ENCODE measurements at regions not wholly inside any gene's neighbourhood (a gene's known extent, or its start where the extent isn't known, plus 50 kb on each side); places are given as distances from the start of the nearest gene placed in this dataset.
A peak's percentile ranks its signal among the peaks of the same experiment; 100 is the strongest.
"Not testable (repeated sequence)": the region's sequence is repeated elsewhere in the genome, so short reads cannot be mapped to it uniquely, and the experiment has no call there.

DNA sequence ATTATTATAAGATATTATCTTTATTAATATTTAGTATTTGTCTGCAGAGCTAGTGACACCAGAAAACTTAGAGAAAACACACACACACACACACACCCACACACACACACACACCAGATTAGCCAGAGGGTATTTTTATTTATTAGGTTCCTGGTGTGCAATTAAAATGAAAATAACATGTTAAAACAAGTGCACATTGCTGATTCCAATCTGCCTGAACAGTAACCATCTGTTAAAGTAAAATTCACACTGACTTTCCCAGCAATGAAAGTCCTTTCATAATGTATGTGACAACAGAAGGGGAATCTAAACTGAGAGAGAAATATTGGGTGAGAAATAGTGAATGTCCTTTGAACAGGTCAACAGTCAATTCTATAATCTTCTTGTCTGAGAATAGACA is 2323.5 kb upstream of the ACO1 start:
- Histone ChIP-seq H3K27ac (ENCODE audit: low read depth, low read length) (no peak overlapping the region), H3K4me2 (ENCODE audit: low read length) (no peak overlapping the region), H3K27me3 (ENCODE audit: insufficient read depth, low read length) (no peaks in the 10 kb centered on the region), H3K79me2 (ENCODE audit: insufficient read depth, low read length) (no peaks in the 10 kb centered on the region), H3K36me3 (ENCODE audit: control insufficient read depth in 1 of 2, insufficient read depth in 2 of 2, low read length in 2 of 2) (no peaks in the 10 kb centered on the region), H2AFZ (ENCODE audit: low read depth, low read length, poor library complexity, severe bottlenecking) (no peak overlapping the region), H3K4me1 (ENCODE audit: control insufficient read depth in 1 of 2, insufficient read depth in 2 of 2, low read length in 2 of 2) (no peaks in the 10 kb centered on the region), H4K20me1 (ENCODE audit: insufficient read depth) (no peaks in the 10 kb centered on the region), H3K4me3 (replicated peaks in 1 of 2; ENCODE audit: low read depth in 1 of 2, low read length in 2 of 2) (no peak overlapping the region), H3K9me3 (ENCODE audit: control insufficient read depth in 1 of 2, insufficient read depth in 1 of 2, low read depth in 1 of 2, low read length in 2 of 2) (no peaks in the 10 kb centered on the region), H3K9ac (ENCODE audit: low read length) (no peak overlapping the region), H3K9me2 (ENCODE audit: insufficient read depth) (no peaks in the 10 kb centered on the region)
- ChIA-PET POLR2A (no interaction called here), RAD21 (ENCODE audit: low non-redundant PET in 1 of 2, low total read pairs in 2 of 2, uncharacterized antibody in 2 of 2, unreplicated experiment in 2 of 2) (no interaction called here), CTCF (no interaction called here)
- ATAC-seq, result no peak
- no peak for TF ChIP-seq ZFX (IDR thresholded peaks at IDR 0.05)
- TF ChIP-seq EZH2phosphoT487 (IDR thresholded peaks at IDR 0.05; ENCODE audit: borderline replicate concordance), result no peak
- no peak for TF ChIP-seq RAD21 (IDR thresholded peaks at IDR 0.05; ENCODE audit: low read depth)
- no peak for TF ChIP-seq JUND (IDR thresholded peaks at IDR 0.05)
- no peak for TF ChIP-seq SRF (IDR thresholded peaks at IDR 0.05; ENCODE audit: low read depth)
- no peak for TF ChIP-seq SP1 (IDR thresholded peaks at IDR 0.05; ENCODE audit: low read depth)
- no peak for TF ChIP-seq EGR1 (IDR thresholded peaks at IDR 0.05; ENCODE audit: low read depth)
- intact Hi-C loops (cut with micrococcal nuclease), result no loop called here
- no peak for DNase-seq (ENCODE audit: low read depth, low spot score)
- BruUV-seq (replicated peaks), result no TSS peak

- Histone ChIP-seq H3K36me3 (ENCODE audit: control insufficient read depth in 1 of 2, insufficient read depth in 2 of 2, low read length in 2 of 2) (no peaks in the 10 kb centered on the region), H3K4me2 (ENCODE audit: low read length) (no peak overlapping the region), H3K79me2 (ENCODE audit: insufficient read depth, low read length) (no peaks in the 10 kb centered on the region), H4K20me1 (ENCODE audit: insufficient read depth) (no peaks in the 10 kb centered on the region), H3K9me3 (ENCODE audit: control insufficient read depth in 1 of 2, insufficient read depth in 1 of 2, low read depth in 1 of 2, low read length in 2 of 2) (no peaks in the 10 kb centered on the region), H3K9ac (ENCODE audit: low read length) (no peak overlapping the region), H3K27ac (ENCODE audit: low read depth, low read length) (no peak overlapping the region), H3K27me3 (ENCODE audit: insufficient read depth, low read length) (no peaks in the 10 kb centered on the region), H2AFZ (ENCODE audit: low read depth, low read length, poor library complexity, severe bottlenecking) (no peak overlapping the region), H3K4me3 (replicated peaks in 1 of 2; ENCODE audit: low read depth in 1 of 2, low read length in 2 of 2) (no peak overlapping the region), H3K4me1 (ENCODE audit: control insufficient read depth in 1 of 2, insufficient read depth in 2 of 2, low read length in 2 of 2) (no peaks in the 10 kb centered on the region), H3K9me2 (ENCODE audit: insufficient read depth) (no peaks in the 10 kb centered on the region)
- ATAC-seq, result peak; percentile 81
- POLR2A ChIA-PET, result no interaction called here
- CTCF ChIA-PET, result no interaction called here
- DNase-seq (ENCODE audit: low read depth, low spot score), result peak; percentile 3
- TF ChIP-seq, protein P1, sequence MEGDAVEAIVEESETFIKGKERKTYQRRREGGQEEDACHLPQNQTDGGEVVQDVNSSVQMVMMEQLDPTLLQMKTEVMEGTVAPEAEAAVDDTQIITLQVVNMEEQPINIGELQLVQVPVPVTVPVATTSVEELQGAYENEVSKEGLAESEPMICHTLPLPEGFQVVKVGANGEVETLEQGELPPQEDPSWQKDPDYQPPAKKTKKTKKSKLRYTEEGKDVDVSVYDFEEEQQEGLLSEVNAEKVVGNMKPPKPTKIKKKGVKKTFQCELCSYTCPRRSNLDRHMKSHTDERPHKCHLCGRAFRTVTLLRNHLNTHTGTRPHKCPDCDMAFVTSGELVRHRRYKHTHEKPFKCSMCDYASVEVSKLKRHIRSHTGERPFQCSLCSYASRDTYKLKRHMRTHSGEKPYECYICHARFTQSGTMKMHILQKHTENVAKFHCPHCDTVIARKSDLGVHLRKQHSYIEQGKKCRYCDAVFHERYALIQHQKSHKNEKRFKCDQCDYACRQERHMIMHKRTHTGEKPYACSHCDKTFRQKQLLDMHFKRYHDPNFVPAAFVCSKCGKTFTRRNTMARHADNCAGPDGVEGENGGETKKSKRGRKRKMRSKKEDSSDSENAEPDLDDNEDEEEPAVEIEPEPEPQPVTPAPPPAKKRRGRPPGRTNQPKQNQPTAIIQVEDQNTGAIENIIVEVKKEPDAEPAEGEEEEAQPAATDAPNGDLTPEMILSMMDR (IDR thresholded peaks at IDR 0.05 in 2 of 3, conservative IDR thresholded peaks at IDR 0.05 in 1 of 3; ENCODE audit: borderline replicate concordance in 1 of 3, insufficient read depth in 1 of 3, low read depth in 2 of 3, low read length in 2 of 3), result peak; percentile 57 to 85 (median 65)
- TF ChIP-seq ZBTB33 (IDR thresholded peaks at IDR 0.05; ENCODE audit: extremely low read depth, insufficient replicate concordance, low read length) (no peak), CBX3 (IDR thresholded peaks at IDR 0.05; ENCODE audit: low read depth) (0 out of 2 replicates have a peak, but pooled peaks have one; percentile 21), RAD21 (IDR thresholded peaks at IDR 0.05; ENCODE audit: low read depth) (0 out of 2 replicates have a peak, but pooled peaks have one; percentile 19)
- no TSS peak for BruUV-seq (replicated peaks)
- intact Hi-C loops (cut with micrococcal nuclease), result no loop called here
- RAD21 ChIA-PET (ENCODE audit: low non-redundant PET in 1 of 2, low total read pairs in 2 of 2, uncharacterized antibody in 2 of 2, unreplicated experiment in 2 of 2), result no interaction called here
Measured at GRCh38 chr9:30065888-30066287, 2318.6 kb upstream of the ACO1 start.

- H3K4me3 ChIP-seq (replicated peaks in 1 of 2; ENCODE audit: low read depth in 1 of 2, low read length in 2 of 2); H3K36me3 ChIP-seq (ENCODE audit: control insufficient read depth in 1 of 2, insufficient read depth in 2 of 2, low read length in 2 of 2); H4K20me1 ChIP-seq (ENCODE audit: insufficient read depth); H2AFZ ChIP-seq (ENCODE audit: low read depth, low read length, poor library complexity, severe bottlenecking); H3K27me3 ChIP-seq (ENCODE audit: insufficient read depth, low read length); DNase-seq (ENCODE audit: low read depth, low spot score); CTCF ChIA-PET; H3K4me1 ChIP-seq (ENCODE audit: control insufficient read depth in 1 of 2, insufficient read depth in 2 of 2, low read length in 2 of 2); intact Hi-C loops (cut with micrococcal nuclease); H3K79me2 ChIP-seq (ENCODE audit: insufficient read depth, low read length); H3K27ac ChIP-seq (ENCODE audit: low read depth, low read length); RAD21 ChIA-PET (ENCODE audit: low non-redundant PET in 1 of 2, low total read pairs in 2 of 2, uncharacterized antibody in 2 of 2, unreplicated experiment in 2 of 2); H3K9me2 ChIP-seq (ENCODE audit: insufficient read depth); BruUV-seq (replicated peaks); H3K9ac ChIP-seq (ENCODE audit: low read length); H3K4me2 ChIP-seq (ENCODE audit: low read length); ATAC-seq; H3K9me3 ChIP-seq (ENCODE audit: control insufficient read depth in 1 of 2, insufficient read depth in 1 of 2, low read depth in 1 of 2, low read length in 2 of 2); POLR2A ChIA-PET: not testable (repeated sequence)
Measured at GRCh38 chr9:30069236-30069635, 2315.2 kb upstream of the ACO1 start.
